GM12878 (cell line): ENCODE measurements at regions not wholly inside any gene's neighbourhood (a gene's known extent, or its start where the extent isn't known, plus 50 kb on each side); places are given as distances from the start of the nearest gene placed in this dataset.

ENCODE experiments used
- ATAC-seq: fragments of 200-7000 bp; cut with Tn5 transposase; 3 replicates; pipeline ENCODE4 v1.9.1; 2020; ENCODE audit warnings: mild to moderate bottlenecking, moderate library complexity
- BruUV-seq: library from RNA; stranded (reverse); fragments of 400-500 nt; replicated peaks from 2 replicates; lab custom pipeline; 2021; lab: Mats Ljungman, UMichigan
- CTCF ChIA-PET: fragments of 300-600 bp; sonication (Branson Sonifier 250); formaldehyde crosslinking; extraction: SDS; loops from one replicate; lab custom pipeline; 2021; ENCODE audit warnings: inconsistent platforms; lab: Yijun Ruan, JAX
- POLR2A ChIA-PET: fragments of 350-600 bp; formaldehyde crosslinking; extraction: SDS; loops from one replicate; lab custom pipeline; 2021; ENCODE audit warnings: inconsistent platforms; lab: Charles Lee
- RAD21 ChIA-PET: fragments of 300-600 bp; sonication (Branson Sonifier 250); formaldehyde crosslinking; loops from one replicate; lab custom pipeline; 2023; ENCODE audit warnings: antibody characterized with exemption; ENCODE audit not compliant: unreplicated experiment; lab: Charles Lee
- SMC1A ChIA-PET: fragments of 300-600 bp; sonication (Branson Sonifier 250); formaldehyde crosslinking; loops from one replicate; lab custom pipeline; 2023; ENCODE audit not compliant: unreplicated experiment, uncharacterized antibody; lab: Charles Lee
- DNase-seq: peaks from one replicate; pipeline ENCODE4 v3.0.0-alpha.2; 2011; ENCODE audit warnings: low read depth, low spot score
- FAIRE-seq: peaks from 3 replicates; lab custom pipeline; 2011; peaks lifted over from hg19 to GRCh38; lab: Jason Lieb, UNC
- H2AFZ ChIP-seq: 2 replicates; pipeline ENCODE4 v1.6.0; 2011; ENCODE audit warnings: low read depth, low read length, control low read depth; ENCODE audit not compliant: control insufficient read depth
- H3K27ac ChIP-seq: 2 replicates; pipeline ENCODE4 v1.5.1; 2011; ENCODE audit warnings: control low read depth; ENCODE audit not compliant: control insufficient read depth, insufficient read depth
- H3K27me3 ChIP-seq, 2 experiments: replicated peaks in 1 of 2; 2 replicates each; pipeline versions ENCODE4 v1.6.0 to v1.6.1; 2011; ENCODE audit warnings: low read length in 1 of 2; ENCODE audit not compliant: control insufficient read depth in 2 of 2, insufficient read depth in 2 of 2
- H3K36me3 ChIP-seq, 2 experiments: 2 replicates each; pipeline ENCODE4 v1.5.1; 2011; ENCODE audit warnings: low read length in 1 of 2; ENCODE audit not compliant: control insufficient read depth in 2 of 2, insufficient read depth in 2 of 2
- H3K4me1 ChIP-seq: 2 replicates; pipeline ENCODE4 v1.6.1; 2011; ENCODE audit warnings: mild to moderate bottlenecking, low read length, moderate library complexity, mixed read lengths; ENCODE audit not compliant: control insufficient read depth, insufficient read depth
- H3K4me2 ChIP-seq: 2 replicates; pipeline ENCODE4 v1.6.0; 2011; ENCODE audit warnings: control low read depth; ENCODE audit not compliant: control insufficient read depth, insufficient read depth
- H3K4me3 ChIP-seq: fragments of 200-600 bp; sonication (generic); 2 replicates; pipeline ENCODE4 v1.5.1; 2016
- H3K79me2 ChIP-seq: 2 replicates; pipeline ENCODE4 v1.6.0; 2011; ENCODE audit warnings: low read length; ENCODE audit not compliant: control insufficient read depth, insufficient read depth
- H3K9ac ChIP-seq: 2 replicates; pipeline ENCODE4 v1.8.0; 2011; ENCODE audit warnings: low read length, control low read depth, mixed read lengths; ENCODE audit not compliant: control insufficient read depth, insufficient read depth
- H3K9me3 ChIP-seq: replicated peaks from 3 replicates; pipeline ENCODE4 v1.5.1; 2011; ENCODE audit warnings: mild to moderate bottlenecking, low read length; ENCODE audit not compliant: control insufficient read depth, insufficient read depth
- H4K20me1 ChIP-seq: 2 replicates; pipeline ENCODE4 v1.6.0; 2011; ENCODE audit not compliant: control insufficient read depth, insufficient read depth
- ASH2L ChIP-seq: fragments of 300-600, 200-600 bp; sonication (generic); IDR thresholded peaks from 2 replicates; pipeline ENCODE4 v1.6.1; 2017; ENCODE audit warnings: low read depth, mild to moderate bottlenecking, borderline replicate concordance
- CHD1 ChIP-seq: IDR thresholded peaks from 2 replicates; pipeline ENCODE4 v1.6.1; 2012; ENCODE audit warnings: low read depth, low read length, improper control_type of control experiment
- EED ChIP-seq: sonication (generic); IDR thresholded peaks from 2 replicates; pipeline ENCODE4 v1.6.1; 2016; ENCODE audit warnings: antibody characterized with exemption, low read depth
- EP300 ChIP-seq, 2 experiments: fragments of 150-350 bp in 1 of 2; IDR thresholded peaks; 2 replicates each; pipeline ENCODE4 v1.6.1; 2011 to 2012; ENCODE audit warnings: low read depth in 2 of 2, low read length in 2 of 2, borderline replicate concordance in 1 of 2, improper control_type of control experiment in 1 of 2, inconsistent platforms in 1 of 2; ENCODE audit not compliant: control insufficient read depth in 1 of 2
- ESRRA ChIP-seq: IDR thresholded peaks from 2 replicates; pipeline ENCODE4 v1.6.1; 2012; ENCODE audit warnings: mild to moderate bottlenecking, low read length, improper control_type of control experiment
- FOXK2 ChIP-seq: fragments of 450-650 bp; IDR thresholded peaks from 2 replicates; pipeline ENCODE4 v1.6.1; 2017; ENCODE audit warnings: mild to moderate bottlenecking, moderate library complexity
- HDAC2 ChIP-seq: fragments of 200-600 bp; sonication (generic); IDR thresholded peaks from 2 replicates; pipeline ENCODE4 v1.6.1; 2017
- LARP7 ChIP-seq: fragments of 450-650 bp; IDR thresholded peaks from 2 replicates; pipeline ENCODE4 v1.6.1; 2017; ENCODE audit warnings: mild to moderate bottlenecking
- MEF2A ChIP-seq: IDR thresholded peaks from 2 replicates; pipeline ENCODE4 v1.6.1; 2011; ENCODE audit warnings: low read depth, mild to moderate bottlenecking, low read length, moderate library complexity; ENCODE audit not compliant: insufficient read depth
- NFXL1 ChIP-seq: fragments of 450-650 bp; IDR thresholded peaks from 2 replicates; pipeline ENCODE4 v1.6.1; 2017; ENCODE audit warnings: antibody characterized with exemption, mild to moderate bottlenecking, borderline replicate concordance
- PML ChIP-seq: IDR thresholded peaks from 2 replicates; pipeline ENCODE4 v1.6.1; 2012; ENCODE audit warnings: low read length, inconsistent platforms
- POU2F2 ChIP-seq: IDR thresholded peaks from 3 replicates; pipeline ENCODE4 v1.6.1; 2011; ENCODE audit warnings: low read depth, mild to moderate bottlenecking, low read length, borderline replicate concordance
- SIX5 ChIP-seq: IDR thresholded peaks from 2 replicates; pipeline ENCODE4 v1.6.1; 2011; ENCODE audit warnings: mild to moderate bottlenecking, low read depth, low read length, moderate library complexity; ENCODE audit not compliant: severe bottlenecking
- SPI1 ChIP-seq: IDR thresholded peaks from 2 replicates; pipeline ENCODE4 v1.6.1; 2011; ENCODE audit warnings: low read depth, mild to moderate bottlenecking, low read length, moderate library complexity, borderline replicate concordance; ENCODE audit not compliant: insufficient read depth
- WGBS: methylation state at CpG from one replicate; pipeline ENCODE4 v1.1.6; 2016; ENCODE audit warnings: low lambda C conversion rate; ENCODE audit not compliant: insufficient replicate concordance, insufficient coverage; ENCODE audit errors: missing lambda C conversion rate; 5-methylcytosine and 5-hydroxymethylcytosine counted together
- in situ Hi-C: fragments of 300-500 bp; cut with MboI; formaldehyde crosslinking; loops from 9 replicates; pipeline ENCODE4 v1.14.3; 2018; ENCODE audit warnings: mixed read lengths
- intact Hi-C: fragments of 100-400 bp; cut with micrococcal nuclease; formaldehyde crosslinking; loops from one replicate; pipeline ENCODE4 v1.14.2; 2022; ENCODE audit not compliant: unreplicated experiment
- TF ChIP-seq, protein P1 (sequence below): IDR thresholded peaks from 2 replicates; pipeline ENCODE4 v1.6.1; 2011; ENCODE audit warnings: borderline replicate concordance, low read depth, mild to moderate bottlenecking, moderate library complexity, low read length; ENCODE audit not compliant: insufficient read depth, poor library complexity, severe bottlenecking

DNA sequence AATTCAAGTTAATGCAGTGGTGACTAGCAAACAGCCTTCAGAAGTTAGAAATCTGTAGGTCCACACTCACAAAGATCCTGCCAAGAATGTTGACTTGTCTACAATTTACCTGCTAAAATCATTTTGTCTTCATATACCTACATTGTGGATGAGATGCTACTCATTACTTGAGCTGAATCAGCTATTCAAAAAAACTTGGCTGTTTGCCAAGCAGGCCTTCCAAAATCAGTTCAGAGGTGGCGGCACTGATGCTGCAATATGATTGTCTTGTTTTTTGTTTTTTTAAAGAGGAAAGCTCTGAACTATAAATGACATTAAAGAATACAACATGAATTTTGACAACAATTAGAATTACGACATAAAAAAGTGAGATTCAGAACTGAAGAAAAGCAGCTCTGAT lies 354.7 kb upstream of the KHDRBS2 start:
- CTCF ChIA-PET = no interaction called here
- no peaks in the 10 kb centered on the region for H3K27me3 ChIP-seq
- SMC1A ChIA-PET = interaction anchor here (1.0 kb wide), 1 partner anchor 267 kb away, joined by 3 read pairs; no protein-coding TSS in a partner anchor
- H3K4me3 ChIP-seq = no peak overlapping the region
- no peaks in the 10 kb centered on the region for H3K4me1 ChIP-seq
- WGBS = 25% methylated on average over 2 of the region's 2 CpGs
- FAIRE-seq (no peak), ATAC-seq (no peak), DNase-seq (no peak)
- in situ Hi-C loops = no loop called here
- RAD21 ChIA-PET = no interaction called here
- POLR2A ChIA-PET = no interaction called here
- no peaks in the 10 kb centered on the region for H4K20me1 ChIP-seq
- H3K27ac ChIP-seq = no peak overlapping the region
- H3K4me2 ChIP-seq = no peak overlapping the region
- H2AFZ ChIP-seq = no peak overlapping the region
- H3K9ac ChIP-seq = no peak overlapping the region
- no peaks in the 10 kb centered on the region for H3K79me2 ChIP-seq
- no peaks in the 10 kb centered on the region; the same call in 2 of the 3 replicates for H3K9me3 ChIP-seq
- intact Hi-C loops = no loop called here
- H3K36me3 ChIP-seq = no peaks in the 10 kb centered on the region
- TF ChIP-seq, protein P1, sequence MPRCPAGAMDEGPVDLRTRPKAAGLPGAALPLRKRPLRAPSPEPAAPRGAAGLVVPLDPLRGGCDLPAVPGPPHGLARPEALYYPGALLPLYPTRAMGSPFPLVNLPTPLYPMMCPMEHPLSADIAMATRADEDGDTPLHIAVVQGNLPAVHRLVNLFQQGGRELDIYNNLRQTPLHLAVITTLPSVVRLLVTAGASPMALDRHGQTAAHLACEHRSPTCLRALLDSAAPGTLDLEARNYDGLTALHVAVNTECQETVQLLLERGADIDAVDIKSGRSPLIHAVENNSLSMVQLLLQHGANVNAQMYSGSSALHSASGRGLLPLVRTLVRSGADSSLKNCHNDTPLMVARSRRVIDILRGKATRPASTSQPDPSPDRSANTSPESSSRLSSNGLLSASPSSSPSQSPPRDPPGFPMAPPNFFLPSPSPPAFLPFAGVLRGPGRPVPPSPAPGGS = no peak
- TF ChIP-seq SPI1 (no peak), ASH2L (no peak), FOXK2 (no peak), HDAC2 (no peak), POU2F2 (no peak), CHD1 (no peak), EP300 (IDR thresholded peaks at IDR 0.05; ENCODE audit: borderline replicate concordance in 1 of 2, control insufficient read depth in 1 of 2, low read depth in 2 of 2, low read length in 2 of 2) (no peak), EED (no peak), NFXL1 (no peak), LARP7 (no peak), PML (no peak), MEF2A (no peak), ESRRA (no peak), SIX5 (no peak)
- no TSS peak for BruUV-seq
